Left kidney (tissue), 1 donor: ENCODE measurements at regions not wholly inside any gene's neighbourhood (a gene's known extent, or its start where the extent isn't known, plus 50 kb on each side); places are given as distances from the start of the nearest gene placed in this dataset.
"Not testable (repeated sequence)": the region's sequence is repeated elsewhere in the genome, so short reads cannot be mapped to it uniquely, and the experiment has no call there.

Experiments
- DNase-seq: peaks from one replicate; pipeline ENCODE4 v3.0.0-alpha.2; 2013

DNA sequence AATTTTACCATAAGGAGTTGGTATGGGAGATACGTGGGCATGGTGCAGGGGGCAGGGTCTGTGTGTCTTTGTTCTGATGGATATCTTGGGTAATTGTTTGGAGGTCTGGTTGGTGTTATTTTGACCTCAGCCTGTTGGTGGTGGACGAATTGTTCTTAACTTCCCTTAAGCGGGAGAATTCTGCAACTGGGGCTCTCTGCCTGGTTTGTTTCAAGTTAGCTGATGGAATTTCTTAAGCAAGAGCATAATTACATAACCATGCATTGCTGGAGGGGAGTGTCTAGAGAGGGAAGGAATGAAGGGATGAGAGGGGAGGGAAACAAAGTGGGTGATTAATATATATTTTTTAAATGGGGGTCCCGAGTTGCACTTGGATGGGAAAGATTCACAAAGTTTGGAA is 908.5 kb upstream of the RAG2 start:
- DNase-seq = no peak

DNA sequence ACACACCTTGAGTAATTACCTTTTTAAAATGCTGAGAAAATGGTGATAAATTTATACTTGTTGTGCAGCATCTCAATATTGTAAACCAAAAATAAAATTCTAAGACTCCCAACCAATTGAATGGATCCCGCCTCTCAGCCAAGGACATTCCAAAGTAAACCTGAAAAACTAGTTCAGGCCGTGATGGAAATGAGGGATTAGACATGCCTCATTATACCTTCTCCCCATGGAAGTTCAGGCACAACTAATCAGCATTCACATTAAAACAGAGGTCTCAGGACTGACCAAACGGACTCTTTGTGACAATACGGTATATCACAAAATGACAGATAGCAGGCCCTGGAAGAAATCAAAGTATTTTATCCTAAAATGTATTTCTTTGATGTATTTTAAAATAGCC is 907.4 kb upstream of the RAG2 start:
- no peak for DNase-seq

DNA sequence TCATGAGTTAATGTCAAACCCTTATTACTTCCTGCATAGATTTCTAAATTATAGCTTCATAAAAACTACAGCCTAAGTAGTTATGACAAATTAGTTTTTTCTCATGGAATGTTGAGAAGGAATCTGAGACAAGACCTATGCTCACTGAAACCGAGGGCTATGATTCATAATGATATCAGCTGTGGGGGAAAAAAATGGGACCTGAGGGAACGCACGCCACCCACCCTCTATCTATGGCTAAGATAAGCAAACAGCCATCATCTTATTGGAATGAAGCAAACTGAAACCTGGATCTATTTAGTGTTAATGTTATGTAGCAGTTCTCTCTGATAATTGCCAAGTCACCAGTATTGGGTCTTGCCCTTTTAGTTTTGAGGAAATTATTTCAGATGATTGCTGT is 906.9 kb upstream of the RAG2 start:
- DNase-seq = no peak

- DNase-seq = no peak
Observed at GRCh38 chr11:37504060-37504611, 906.1 kb upstream of the RAG2 start.

DNA sequence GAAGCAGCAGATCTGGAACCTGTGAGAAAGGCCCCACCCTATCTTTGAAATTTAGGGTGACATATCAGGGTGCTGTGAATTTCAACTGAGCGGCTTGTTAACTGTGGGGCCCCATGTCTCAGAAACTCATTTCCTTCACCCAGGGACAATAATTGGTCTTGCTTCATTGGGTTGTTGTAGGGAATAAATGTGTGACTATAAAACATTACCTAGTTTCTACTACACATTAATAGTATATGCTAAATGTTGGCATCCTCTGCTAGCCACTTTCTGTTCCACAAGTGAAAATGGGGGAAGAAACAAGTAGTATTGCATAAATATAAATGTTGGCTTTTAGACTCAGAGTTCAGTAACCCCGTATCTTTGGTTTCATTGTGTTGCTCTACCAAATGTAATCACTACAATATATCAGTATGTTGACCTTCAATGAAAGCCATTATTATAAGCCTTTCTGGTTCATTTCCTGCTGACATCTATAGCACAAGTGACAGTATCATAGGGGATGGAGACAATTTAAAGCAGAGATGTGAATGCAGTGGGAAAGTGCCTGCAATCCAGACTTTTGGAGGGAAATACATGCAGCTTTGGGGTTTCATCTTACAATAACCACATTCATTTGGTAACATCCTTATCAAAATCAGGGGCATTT is 905.5 kb upstream of the RAG2 start:
- no peak for DNase-seq

DNA sequence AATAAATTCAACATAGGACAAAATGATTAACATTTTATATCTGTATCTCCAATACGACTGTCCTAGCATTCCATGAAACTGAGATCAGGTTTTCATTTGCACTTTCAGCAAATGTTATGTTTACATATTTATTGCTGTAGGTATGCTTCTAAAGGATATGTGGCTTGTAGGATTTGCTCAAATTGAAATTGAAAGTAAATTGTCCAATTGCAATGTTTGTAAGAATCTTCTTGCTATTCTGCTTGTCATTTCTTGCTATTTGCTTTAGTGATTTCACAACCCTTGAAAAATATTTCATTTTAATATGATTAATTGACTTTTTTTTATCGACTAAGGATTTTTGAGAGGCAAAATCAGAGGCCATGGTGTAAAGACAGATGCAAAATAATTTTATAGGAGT is 904.2 kb upstream of the RAG2 start:
- no peak for DNase-seq

- DNase-seq = no peak
Observed at GRCh38 chr11:37500425-37500824, 902.4 kb upstream of the RAG2 start.

DNA sequence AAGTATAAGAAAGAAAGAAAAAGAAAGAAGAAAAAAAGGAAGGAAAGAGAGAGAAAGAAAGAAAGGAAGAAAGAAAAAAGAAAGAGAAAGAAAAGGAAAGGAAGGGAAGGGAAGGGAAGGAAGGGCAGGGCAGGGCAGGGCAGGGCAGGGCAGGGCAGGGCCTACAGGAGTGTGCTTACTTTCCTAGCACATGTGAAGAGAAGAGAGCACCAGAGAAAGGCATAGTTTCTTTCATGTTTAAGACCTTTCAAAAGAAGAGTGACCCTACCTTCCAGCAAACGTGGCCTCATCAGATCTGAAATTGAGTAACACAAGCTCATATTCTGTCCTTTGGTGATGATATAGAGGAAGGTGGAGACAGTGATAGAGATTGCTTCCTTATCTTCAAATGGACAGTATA is 899.3 kb upstream of the RAG2 start:
- no peak for DNase-seq

GRCh38 chr11:37496201-37496600 is 898.2 kb upstream of the RAG2 start:
- DNase-seq = no peak

- no peak for DNase-seq
Observed at GRCh38 chr11:37484298-37484697, 886.3 kb upstream of the RAG2 start.

GRCh38 chr11:37483761-37484160 is 885.7 kb upstream of the RAG2 start:
- DNase-seq = no peak

GRCh38 chr11:37474889-37475288 is 876.9 kb upstream of the RAG2 start:
- DNase-seq = no peak

DNA sequence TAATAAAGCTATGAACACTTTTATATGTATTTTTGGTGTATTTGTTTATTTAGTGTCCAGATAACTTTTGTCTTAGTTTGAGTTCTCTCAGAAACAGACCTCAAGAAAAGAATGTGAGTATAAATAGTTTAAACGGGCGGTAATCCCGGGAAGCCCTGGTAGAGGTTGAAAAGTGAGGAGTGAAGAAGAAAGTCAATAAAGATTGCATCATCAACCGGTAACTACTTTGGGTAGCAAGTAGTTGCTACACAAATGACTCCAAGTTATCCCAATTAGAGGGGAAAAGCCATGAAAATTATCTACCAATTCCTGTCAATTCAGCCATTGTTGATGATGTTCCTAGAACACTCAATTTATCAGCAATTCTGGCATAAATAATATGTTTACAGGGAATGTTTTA is 870.3 kb upstream of the RAG2 start:
- DNase-seq = no peak

DNA sequence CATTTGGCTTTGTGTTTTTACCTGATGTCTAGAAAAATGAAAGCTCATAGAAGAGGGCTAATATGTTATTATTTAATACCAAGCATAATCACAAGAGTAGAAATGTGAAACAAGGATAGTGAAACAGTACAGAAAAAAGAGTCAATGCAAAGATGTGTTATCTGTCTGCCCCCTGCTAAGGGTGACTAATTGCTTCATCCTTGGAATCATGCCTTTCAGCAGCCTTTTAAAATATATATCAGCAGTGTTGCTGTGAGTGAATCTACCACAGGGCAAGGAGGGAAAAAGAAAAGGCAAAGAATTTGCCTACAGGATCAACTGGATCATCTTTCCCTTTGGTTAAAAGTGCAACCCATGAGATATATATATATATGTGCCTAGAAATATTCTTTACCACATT is 867.2 kb upstream of the RAG2 start:
- DNase-seq = no peak

DNA sequence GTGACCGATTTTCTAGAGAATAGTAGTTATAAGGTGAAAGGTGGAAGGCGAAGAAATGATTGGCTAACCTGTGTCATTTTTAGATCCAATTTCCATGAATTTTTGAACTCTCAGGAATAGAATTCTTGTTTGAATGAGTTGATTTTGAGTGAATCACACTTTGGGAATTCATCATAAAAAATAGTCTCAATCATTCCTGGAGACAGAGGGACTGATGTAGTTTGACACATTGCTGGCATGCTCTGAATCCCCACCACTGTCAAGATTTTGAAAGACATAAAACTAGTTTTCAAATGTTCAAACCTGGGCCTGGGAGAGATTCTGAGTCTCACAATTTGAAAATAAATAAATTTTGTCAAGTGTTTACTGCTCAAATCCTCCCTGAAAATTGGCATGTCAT is 861.4 kb upstream of the RAG2 start:
- no peak for DNase-seq

DNA sequence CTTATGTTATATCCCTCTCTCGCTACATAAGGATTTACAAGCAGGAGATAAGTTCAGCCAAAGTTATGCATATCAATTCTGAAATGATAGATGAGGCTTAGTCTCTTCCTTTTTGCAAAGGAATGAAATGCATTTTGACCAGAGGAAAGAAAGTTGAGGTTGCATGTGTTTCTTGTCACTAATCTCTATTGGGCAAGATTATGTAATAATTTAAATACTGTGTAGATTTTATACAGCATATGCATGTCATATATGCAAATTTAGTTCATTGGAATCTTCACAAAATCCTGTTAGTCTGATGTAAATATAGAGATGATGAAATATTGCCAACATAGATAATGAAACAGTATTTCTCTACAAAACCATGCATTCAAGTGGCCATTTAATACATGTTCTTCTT is 858.7 kb upstream of the RAG2 start:
- DNase-seq = no peak

DNA sequence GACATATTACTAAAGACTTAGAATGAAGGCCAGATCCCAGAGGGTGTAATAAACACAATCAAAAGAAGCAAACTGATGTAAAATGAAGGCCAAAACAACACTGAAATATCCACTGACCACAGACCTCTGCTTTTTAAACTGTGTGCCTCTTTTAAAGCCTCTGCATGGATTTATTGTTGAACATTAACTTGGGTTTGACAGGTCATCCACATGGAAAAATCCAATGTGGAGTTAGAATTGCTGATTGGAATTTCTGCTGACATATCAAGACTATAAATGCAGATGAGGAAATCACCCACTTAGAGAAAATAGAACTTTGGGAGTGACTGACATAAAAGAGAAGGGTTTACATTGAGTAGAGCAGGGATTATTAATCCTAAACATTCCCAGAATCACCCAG is 853.9 kb upstream of the RAG2 start:
- DNase-seq = no peak

- DNase-seq = no peak
Observed at GRCh38 chr11:37450613-37451012, 852.6 kb upstream of the RAG2 start.

DNA sequence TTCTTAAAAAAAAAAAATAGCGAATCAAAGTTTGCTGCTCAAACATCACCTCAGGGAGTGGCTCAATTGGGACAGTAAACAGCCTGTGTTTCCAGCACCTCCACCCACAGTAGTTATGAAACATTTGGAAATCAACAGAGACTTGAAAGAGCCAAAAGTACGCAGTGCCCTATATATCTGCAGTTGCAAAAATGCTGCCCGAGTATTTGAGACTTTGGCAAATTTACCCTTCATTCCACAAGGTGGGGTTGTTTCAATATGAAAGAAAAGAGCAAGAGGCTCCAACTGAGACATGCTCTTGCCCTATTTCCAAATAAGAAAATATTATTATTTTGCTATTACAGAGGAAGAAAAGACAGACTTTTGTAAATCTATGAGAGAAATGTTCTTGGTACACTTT is 851.1 kb upstream of the RAG2 start:
- peak; percentile 55 for DNase-seq

DNA sequence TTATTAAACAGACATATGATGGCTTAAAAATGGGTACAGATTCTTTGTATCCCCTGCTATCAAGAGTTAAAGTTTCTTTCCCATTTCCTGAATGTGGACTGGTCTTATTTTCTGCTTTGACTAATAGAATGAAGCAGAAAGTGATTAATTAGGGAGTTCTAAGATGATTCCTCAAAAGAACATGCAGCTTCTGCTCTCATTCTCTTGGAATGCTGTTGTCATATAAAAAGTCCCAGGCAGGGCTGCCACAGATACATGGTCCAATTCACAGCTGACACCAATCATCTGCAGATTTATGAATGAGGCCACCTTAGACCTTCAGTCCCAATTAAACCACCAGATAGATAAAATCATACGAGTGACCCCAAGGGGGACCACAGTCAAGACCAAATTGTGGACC is 844.5 kb upstream of the RAG2 start:
- no peak for DNase-seq

DNA sequence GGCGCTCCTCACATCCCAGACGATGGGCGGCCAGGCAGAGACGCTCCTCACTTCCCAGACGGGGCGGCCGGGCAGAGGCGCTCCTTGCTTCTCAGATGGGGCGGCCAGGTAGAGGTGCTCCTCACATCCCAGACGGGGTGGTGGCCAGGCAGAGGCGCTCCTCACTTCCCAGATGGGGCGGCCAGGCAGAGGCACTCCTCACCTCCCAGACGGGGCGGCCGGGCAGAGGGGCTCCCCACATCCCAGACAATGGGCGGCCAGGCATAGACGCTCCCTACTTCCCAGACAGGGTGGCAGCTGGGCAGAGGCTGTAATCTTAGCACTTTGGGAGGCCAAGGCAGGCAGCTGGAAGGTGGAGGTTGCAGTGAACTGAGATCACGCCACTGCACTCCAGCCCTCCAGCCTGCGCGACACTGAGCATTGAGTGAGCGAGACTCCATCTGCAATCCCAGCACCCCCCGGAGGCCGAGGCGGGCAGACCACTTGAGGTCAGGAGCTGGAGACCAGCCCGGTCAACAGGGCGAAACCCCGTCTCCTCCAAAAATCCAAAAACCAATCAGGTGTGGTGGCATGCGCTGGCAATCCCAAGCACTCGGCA is 833.7 kb upstream of the RAG2 start:
- DNase-seq = not testable (repeated sequence)

- DNase-seq = not testable (repeated sequence)
Observed at GRCh38 chr11:37430966-37431632, 833.1 kb upstream of the RAG2 start.

- DNase-seq = no peak
Observed at GRCh38 chr11:37422511-37422910, 824.5 kb upstream of the RAG2 start.

DNA sequence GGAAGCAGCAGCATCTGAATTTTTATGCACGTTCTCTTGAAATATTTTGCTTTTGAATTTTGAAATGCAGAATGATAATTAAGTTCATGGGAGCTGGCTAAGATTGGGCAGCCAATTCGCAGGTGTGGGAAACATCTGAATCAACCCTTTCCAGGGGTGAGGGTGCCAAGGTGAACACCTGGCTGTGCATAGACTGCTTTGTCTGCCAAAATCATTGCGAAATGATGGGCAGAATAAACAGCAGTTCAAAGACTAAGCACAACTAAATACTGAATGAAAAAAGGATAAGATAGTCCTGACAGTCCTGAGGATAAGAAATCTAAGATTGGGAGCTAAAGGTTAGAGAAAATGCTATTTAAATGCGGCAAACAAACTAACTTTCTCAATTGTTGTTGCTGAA is 813.3 kb upstream of the RAG2 start:
- no peak for DNase-seq
